Astrocyte (in vitro differentiated cells and primary cell): ENCODE measurements at regions not wholly inside any gene's neighbourhood (a gene's known extent, or its start where the extent isn't known, plus 50 kb on each side); places are given as distances from the start of the nearest gene placed in this dataset.

Source experiments
- DNase-seq: peaks from one replicate; pipeline ENCODE4 v3.0.0-alpha.2; 2010; ENCODE audit warnings: low read depth
- FAIRE-seq: peaks from 2 replicates; lab custom pipeline; 2011; peaks lifted over from hg19 to GRCh38; lab: Jason Lieb, UNC
- H2AFZ ChIP-seq: 2 replicates; pipeline ENCODE4 v1.6.0; 2012; ENCODE audit warnings: low read depth, low read length, inconsistent platforms
- H3K27ac ChIP-seq: 2 replicates; pipeline ENCODE4 v1.5.1; 2011; ENCODE audit warnings: low read depth, low read length, inconsistent platforms
- H3K27me3 ChIP-seq: 2 replicates; pipeline ENCODE4 v1.6.0; 2011; ENCODE audit warnings: low read length, inconsistent platforms; ENCODE audit not compliant: insufficient read depth
- H3K36me3 ChIP-seq: 2 replicates; pipeline ENCODE4 v1.5.1; 2011; ENCODE audit warnings: low read length, inconsistent platforms; ENCODE audit not compliant: insufficient read depth
- H3K4me1 ChIP-seq: 2 replicates; pipeline ENCODE4 v1.5.1; 2011; ENCODE audit warnings: low read length, inconsistent platforms; ENCODE audit not compliant: insufficient read depth
- H3K4me2 ChIP-seq: 2 replicates; pipeline ENCODE4 v1.6.0; 2012; ENCODE audit warnings: low read length, inconsistent platforms
- H3K4me3 ChIP-seq: 2 replicates; pipeline ENCODE4 v1.5.1; 2011; ENCODE audit warnings: low read depth, mild to moderate bottlenecking, low read length, inconsistent platforms; ENCODE audit not compliant: insufficient read depth
- H3K79me2 ChIP-seq: 2 replicates; pipeline ENCODE4 v1.6.0; 2012; ENCODE audit warnings: mild to moderate bottlenecking, low read length, inconsistent platforms; ENCODE audit not compliant: insufficient read depth
- H3K9ac ChIP-seq: 2 replicates; pipeline ENCODE4 v1.6.0; 2012; ENCODE audit warnings: mild to moderate bottlenecking, low read length, inconsistent platforms
- H3K9me3 ChIP-seq: 2 replicates; pipeline ENCODE4 v1.5.1; 2012; ENCODE audit warnings: low read depth, mild to moderate bottlenecking, low read length, inconsistent platforms; ENCODE audit not compliant: insufficient read depth
- H4K20me1 ChIP-seq: 2 replicates; pipeline ENCODE4 v1.6.0; 2012; ENCODE audit warnings: low read length, inconsistent platforms; ENCODE audit not compliant: insufficient read depth
- H3K27ac Mint-ChIP-seq: one replicate; pipeline ENCODE4 v1.8.0; 2021; ENCODE audit warnings: mild to moderate bottlenecking, mixed read lengths; ENCODE audit not compliant: unreplicated experiment
- H3K27me3 Mint-ChIP-seq: one replicate; pipeline ENCODE4 v1.8.0; 2021; ENCODE audit warnings: low read depth, mixed read lengths; ENCODE audit not compliant: unreplicated experiment
- H3K36me3 Mint-ChIP-seq: one replicate; pipeline ENCODE4 v1.8.0; 2021; ENCODE audit warnings: low read depth, mixed read lengths; ENCODE audit not compliant: unreplicated experiment
- H3K4me1 Mint-ChIP-seq: one replicate; pipeline ENCODE4 v1.8.0; 2021; ENCODE audit warnings: low read depth, mixed read lengths; ENCODE audit not compliant: unreplicated experiment
- H3K4me3 Mint-ChIP-seq: one replicate; pipeline ENCODE4 v1.8.0; 2021; ENCODE audit warnings: mild to moderate bottlenecking, moderate library complexity, mixed read lengths; ENCODE audit not compliant: unreplicated experiment
- H3K9me3 Mint-ChIP-seq: one replicate; pipeline ENCODE4 v1.8.0; 2021; ENCODE audit warnings: mild to moderate bottlenecking, mixed read lengths; ENCODE audit not compliant: unreplicated experiment
- EZH2 ChIP-seq: IDR thresholded peaks from 2 replicates; pipeline ENCODE4 v1.6.1; 2012; ENCODE audit warnings: mild to moderate bottlenecking, low read length, inconsistent platforms; ENCODE audit not compliant: insufficient read depth
- TF ChIP-seq, protein P1 (sequence below): IDR thresholded peaks from 2 replicates; pipeline ENCODE4 v1.5.1; 2011; ENCODE audit warnings: low read depth, mild to moderate bottlenecking, inconsistent platforms, low read length, moderate library complexity; ENCODE audit not compliant: insufficient read depth

GRCh38 chr11:112632866-112633505 lies 328.2 kb upstream of the NCAM1 start:
- Histone ChIP-seq H3K27me3 (peaks cover 8% of the 10 kb centered on the region), H2AFZ (no peak overlapping the region), H3K4me3 (no peak overlapping the region), H3K4me2 (no peak overlapping the region), H3K4me1 (no peaks in the 10 kb centered on the region), H4K20me1 (no peaks in the 10 kb centered on the region), H3K9me3 (no peaks in the 10 kb centered on the region), H3K9ac (no peak overlapping the region), H3K79me2 (no peaks in the 10 kb centered on the region), H3K36me3 (no peaks in the 10 kb centered on the region), H3K27ac (no peak overlapping the region)
- Mint-ChIP-seq H3K27ac (no peak overlapping the region), H3K27me3 (peaks cover 26% of the 10 kb centered on the region), H3K4me3 (no peak overlapping the region), H3K36me3 (no peaks in the 10 kb centered on the region), H3K9me3 (no peaks in the 10 kb centered on the region), H3K4me1 (peaks cover 8% of the 10 kb centered on the region)
- peak; percentile 33 for DNase-seq
- no peak for FAIRE-seq
- TF ChIP-seq EZH2: no peak
- TF ChIP-seq, protein P1, sequence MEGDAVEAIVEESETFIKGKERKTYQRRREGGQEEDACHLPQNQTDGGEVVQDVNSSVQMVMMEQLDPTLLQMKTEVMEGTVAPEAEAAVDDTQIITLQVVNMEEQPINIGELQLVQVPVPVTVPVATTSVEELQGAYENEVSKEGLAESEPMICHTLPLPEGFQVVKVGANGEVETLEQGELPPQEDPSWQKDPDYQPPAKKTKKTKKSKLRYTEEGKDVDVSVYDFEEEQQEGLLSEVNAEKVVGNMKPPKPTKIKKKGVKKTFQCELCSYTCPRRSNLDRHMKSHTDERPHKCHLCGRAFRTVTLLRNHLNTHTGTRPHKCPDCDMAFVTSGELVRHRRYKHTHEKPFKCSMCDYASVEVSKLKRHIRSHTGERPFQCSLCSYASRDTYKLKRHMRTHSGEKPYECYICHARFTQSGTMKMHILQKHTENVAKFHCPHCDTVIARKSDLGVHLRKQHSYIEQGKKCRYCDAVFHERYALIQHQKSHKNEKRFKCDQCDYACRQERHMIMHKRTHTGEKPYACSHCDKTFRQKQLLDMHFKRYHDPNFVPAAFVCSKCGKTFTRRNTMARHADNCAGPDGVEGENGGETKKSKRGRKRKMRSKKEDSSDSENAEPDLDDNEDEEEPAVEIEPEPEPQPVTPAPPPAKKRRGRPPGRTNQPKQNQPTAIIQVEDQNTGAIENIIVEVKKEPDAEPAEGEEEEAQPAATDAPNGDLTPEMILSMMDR: no peak

GRCh38 chr11:112634551-112634950 lies 326.7 kb upstream of the NCAM1 start:
- Histone ChIP-seq H4K20me1 (no peaks in the 10 kb centered on the region), H3K27me3 (peaks cover 8% of the 10 kb centered on the region), H3K4me2 (no peak overlapping the region), H3K9me3 (no peaks in the 10 kb centered on the region), H3K4me1 (no peaks in the 10 kb centered on the region), H2AFZ (no peak overlapping the region), H3K27ac (no peak overlapping the region), H3K9ac (no peak overlapping the region), H3K4me3 (no peak overlapping the region), H3K79me2 (no peaks in the 10 kb centered on the region), H3K36me3 (no peaks in the 10 kb centered on the region)
- no peak for TF ChIP-seq EZH2
- TF ChIP-seq, protein P1: no peak
- Mint-ChIP-seq H3K9me3 (peaks cover 4% of the 10 kb centered on the region), H3K36me3 (no peaks in the 10 kb centered on the region), H3K27me3 (peaks cover 25% of the 10 kb centered on the region), H3K27ac (no peak overlapping the region), H3K4me3 (no peak overlapping the region), H3K4me1 (no peaks in the 10 kb centered on the region)
- DNase-seq (no peak), FAIRE-seq (no peak)

DNA sequence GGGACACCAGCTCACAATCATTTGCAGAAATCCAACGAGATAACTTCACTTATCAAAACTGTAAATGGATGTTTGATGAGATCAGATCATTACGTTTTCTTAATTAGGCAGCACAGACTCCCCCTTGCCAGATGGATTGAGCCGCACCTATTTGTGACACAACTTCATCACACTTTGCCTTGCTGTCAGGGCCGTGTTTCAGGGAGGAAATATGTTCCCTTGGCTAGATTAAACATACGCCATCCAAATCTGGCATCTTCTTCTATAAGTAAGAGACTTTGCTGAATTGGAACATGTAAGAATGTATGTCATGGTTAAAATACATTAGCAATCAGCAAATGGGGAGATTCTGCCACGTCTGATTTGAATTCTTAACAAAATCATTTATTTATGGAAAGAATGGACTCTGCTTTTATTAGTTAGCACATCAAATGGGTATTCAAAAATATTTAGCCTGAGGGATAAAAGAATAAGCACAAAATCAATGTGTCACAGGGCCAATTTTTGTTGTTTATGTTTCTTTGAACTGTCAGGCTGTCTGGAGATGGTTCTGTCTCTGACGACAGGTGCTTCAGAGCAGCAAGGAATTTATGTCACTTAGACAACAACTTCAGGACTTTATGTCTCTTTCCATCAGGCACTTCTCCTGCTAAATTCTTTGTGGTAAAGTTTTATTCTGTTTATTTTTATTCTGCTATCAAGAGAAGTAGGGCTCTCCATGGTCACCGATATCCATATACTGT lies 326.1 kb upstream of the NCAM1 start:
- no peak overlapping the region for H3K4me3 Mint-ChIP-seq
- Histone ChIP-seq H3K9me3 (no peaks in the 10 kb centered on the region), H3K79me2 (no peaks in the 10 kb centered on the region), H3K4me2 (no peak overlapping the region), H3K4me3 (no peak overlapping the region), H3K9ac (no peak overlapping the region), H3K27me3 (peaks cover 8% of the 10 kb centered on the region), H3K27ac (no peak overlapping the region), H4K20me1 (no peaks in the 10 kb centered on the region), H3K36me3 (no peaks in the 10 kb centered on the region), H3K4me1 (no peaks in the 10 kb centered on the region), H2AFZ (no peak overlapping the region)
- TF ChIP-seq, protein P1: no peak
- no peak for TF ChIP-seq EZH2
- no peak for DNase-seq
- FAIRE-seq: no peak
- H3K4me1 Mint-ChIP-seq: no peaks in the 10 kb centered on the region
- H3K27ac Mint-ChIP-seq: no peak overlapping the region
- peaks cover 22% of the 10 kb centered on the region for H3K27me3 Mint-ChIP-seq
- peaks cover 8% of the 10 kb centered on the region for H3K9me3 Mint-ChIP-seq
- no peaks in the 10 kb centered on the region for H3K36me3 Mint-ChIP-seq
